ENCODE measurements at regions not wholly inside any gene's neighbourhood (a gene's known extent, or its start where the extent isn't known, plus 50 kb on each side); places are given as distances from the start of the nearest gene placed in this dataset.

- TF ChIP-seq POLR2A (IDR thresholded peaks at IDR 0.05; ENCODE audit: low read depth, low read length) (no peak), POLR2AphosphoS5 (IDR thresholded peaks at IDR 0.05; ENCODE audit: low read depth, low read length) (no peak), TAF1 (IDR thresholded peaks at IDR 0.05; ENCODE audit: borderline replicate concordance, low read depth, low read length) (no peak)
These were observed 600.6 kb upstream of the LMO3 start for GRCh38 chr12:17206553-17206952.

Data from GM12892 (cell line).